ENCODE measurements at regions not wholly inside any gene's neighbourhood (a gene's known extent, or its start where the extent isn't known, plus 50 kb on each side); places are given as distances from the start of the nearest gene placed in this dataset.

- BruUV-seq (replicated peaks): no TSS peak
- Histone ChIP-seq H3K4me2 (no peak overlapping the region), H3K9me2 (ENCODE audit: insufficient read depth) (no peaks in the 10 kb centered on the region), H3K9me3 (ENCODE audit: insufficient read depth, low read depth) (no peaks in the 10 kb centered on the region), H3K27ac (no peak overlapping the region), H2AFZ (no peak overlapping the region), H3K4me1 (replicated peaks; ENCODE audit: insufficient read depth) (no peaks in the 10 kb centered on the region), H3K36me3 (ENCODE audit: low read depth) (no peaks in the 10 kb centered on the region), H3F3A (ENCODE audit: insufficient read depth, low read depth) (no peaks in the 10 kb centered on the region), H3K79me2 (ENCODE audit: low read depth) (no peaks in the 10 kb centered on the region), H3K4me3 (no peak overlapping the region), H4K20me1 (ENCODE audit: insufficient read depth) (no peaks in the 10 kb centered on the region), H3K27me3 (ENCODE audit: insufficient read depth, low read depth) (no peaks in the 10 kb centered on the region)
- TF ChIP-seq EZH2 (IDR thresholded peaks at IDR 0.05; ENCODE audit: low read depth) (no peak), CTCF (conservative IDR thresholded peaks at IDR 0.05) (no peak)
- intact Hi-C loops (cut with micrococcal nuclease; ENCODE audit: unreplicated experiment): loop anchor here (10.0 kb wide), 1 partner anchor 58 kb away; no protein-coding TSS in a partner anchor
- ChIA-PET CTCF (no interaction called here), POLR2A (ENCODE audit: unreplicated experiment) (interaction anchor here (0.7 kb wide), 1 partner anchor 442 kb away, joined by 3 read pairs; no protein-coding TSS in a partner anchor)
- no peak for DNase-seq
Measured at GRCh38 chr7:53672681-53673080, 637.2 kb downstream of the POM121L12 start.

- Histone ChIP-seq H4K20me1 (ENCODE audit: insufficient read depth) (no peaks in the 10 kb centered on the region), H3K27me3 (ENCODE audit: insufficient read depth, low read depth) (no peaks in the 10 kb centered on the region), H3K4me2 (no peak overlapping the region), H3K9me2 (ENCODE audit: insufficient read depth) (peaks cover 4% of the 10 kb centered on the region; the same call in 1 of the 2 replicates), H3K4me3 (no peak overlapping the region), H3K27ac (no peak overlapping the region), H2AFZ (no peak overlapping the region), H3K4me1 (replicated peaks; ENCODE audit: insufficient read depth) (no peaks in the 10 kb centered on the region), H3K9me3 (ENCODE audit: insufficient read depth, low read depth) (no peaks in the 10 kb centered on the region), H3K36me3 (ENCODE audit: low read depth) (no peaks in the 10 kb centered on the region), H3K79me2 (ENCODE audit: low read depth) (no peaks in the 10 kb centered on the region), H3F3A (ENCODE audit: insufficient read depth, low read depth) (no peaks in the 10 kb centered on the region)
- intact Hi-C loops (cut with micrococcal nuclease; ENCODE audit: unreplicated experiment): loop anchor here (10.0 kb wide), 1 partner anchor 61 kb away; no protein-coding TSS in a partner anchor
- no peak for DNase-seq
- TF ChIP-seq EZH2 (IDR thresholded peaks at IDR 0.05; ENCODE audit: low read depth) (no peak), CTCF (conservative IDR thresholded peaks at IDR 0.05) (no peak)
- no TSS peak for BruUV-seq (replicated peaks)
- CTCF ChIA-PET: no interaction called here
- POLR2A ChIA-PET (ENCODE audit: unreplicated experiment): no interaction called here
Measured at GRCh38 chr7:53675835-53676234, 640.4 kb downstream of the POM121L12 start.

- intact Hi-C loops (cut with micrococcal nuclease; ENCODE audit: unreplicated experiment): no loop called here
- ChIA-PET POLR2A (ENCODE audit: unreplicated experiment) (no interaction called here), CTCF (no interaction called here)
- Histone ChIP-seq H3K27me3 (ENCODE audit: insufficient read depth, low read depth) (no peaks in the 10 kb centered on the region), H3K9me2 (ENCODE audit: insufficient read depth) (no peaks in the 10 kb centered on the region; the same call in 1 of the 2 replicates), H3K79me2 (ENCODE audit: low read depth) (no peaks in the 10 kb centered on the region), H4K20me1 (ENCODE audit: insufficient read depth) (no peaks in the 10 kb centered on the region), H3K36me3 (ENCODE audit: low read depth) (no peaks in the 10 kb centered on the region), H3K4me3 (no peak overlapping the region), H3K27ac (no peak overlapping the region), H3K4me2 (no peak overlapping the region), H3K9me3 (ENCODE audit: insufficient read depth, low read depth) (no peaks in the 10 kb centered on the region), H3K4me1 (replicated peaks; ENCODE audit: insufficient read depth) (no peaks in the 10 kb centered on the region), H2AFZ (no peak overlapping the region), H3F3A (ENCODE audit: insufficient read depth, low read depth) (no peaks in the 10 kb centered on the region)
- no peak for DNase-seq
- TF ChIP-seq CTCF (conservative IDR thresholded peaks at IDR 0.05): no peak
- no peak for TF ChIP-seq EZH2 (IDR thresholded peaks at IDR 0.05; ENCODE audit: low read depth)
- BruUV-seq (replicated peaks): no TSS peak
Measured at GRCh38 chr7:53684693-53685092, 649.3 kb downstream of the POM121L12 start.
